ENCODE measurements at regions not wholly inside any gene's neighbourhood (a gene's known extent, or its start where the extent isn't known, plus 50 kb on each side); places are given as distances from the start of the nearest gene placed in this dataset.

- no peak for TF ChIP-seq POLR2A (IDR thresholded peaks at IDR 0.05)
- no peak for TF ChIP-seq POLR2AphosphoS5 (IDR thresholded peaks at IDR 0.05)
- no peak for TF ChIP-seq CTCF (IDR thresholded peaks at IDR 0.05)
- H3K27me3 ChIP-seq (replicated peaks; ENCODE audit: insufficient read depth), result no peaks in the 10 kb centered on the region
Observed at GRCh38 chr6:17006543-17006942, 95.3 kb upstream of the STMND1 start.

GRCh38 chr6:17004269-17004668, 97.6 kb upstream of the STMND1 start:
- no peak for DNase-seq (ENCODE audit: low spot score)
- WGBS, result 62% methylated on average over 1 of the region's 1 CpG
- no peak overlapping the region for H3K4me3 ChIP-seq
- H3K4me1 ChIP-seq (replicated peaks), result no peaks in the 10 kb centered on the region
- no peak overlapping the region for H3K27ac ChIP-seq
- no peaks in the 10 kb centered on the region for H3K27me3 ChIP-seq (replicated peaks; ENCODE audit: insufficient read depth)
- H3K9me3 ChIP-seq, result no peaks in the 10 kb centered on the region
- intact Hi-C loops (cut with DNase I), result no loop called here
- TF ChIP-seq POLR2A (IDR thresholded peaks at IDR 0.05) (no peak), POLR2AphosphoS5 (IDR thresholded peaks at IDR 0.05) (no peak), CTCF (IDR thresholded peaks at IDR 0.05) (no peak)
- no peaks in the 10 kb centered on the region for H3K36me3 ChIP-seq

More at GRCh38 chr6:17006543-17006942, 95.3 kb upstream of the STMND1 start:
- no peaks in the 10 kb centered on the region for H3K36me3 ChIP-seq
- no peak overlapping the region for H3K4me3 ChIP-seq
- 89% methylated on average over 4 of the region's 4 CpGs for WGBS
- H3K4me1 ChIP-seq (replicated peaks), result no peaks in the 10 kb centered on the region
- intact Hi-C loops (cut with DNase I), result no loop called here
- no peaks in the 10 kb centered on the region for H3K9me3 ChIP-seq
- no peak for DNase-seq (ENCODE audit: low spot score)
- H3K27ac ChIP-seq, result no peak overlapping the region

GRCh38 chr6:17002123-17002522, 99.7 kb upstream of the STMND1 start:
- Histone ChIP-seq H3K9me3 (no peaks in the 10 kb centered on the region), H3K4me1 (replicated peaks) (no peaks in the 10 kb centered on the region), H3K36me3 (no peaks in the 10 kb centered on the region), H3K4me3 (no peak overlapping the region), H3K27ac (no peak overlapping the region), H3K27me3 (replicated peaks; ENCODE audit: insufficient read depth) (no peaks in the 10 kb centered on the region)
- 83% methylated on average over 2 of the region's 2 CpGs for WGBS
- intact Hi-C loops (cut with DNase I), result no loop called here
- TF ChIP-seq CTCF (IDR thresholded peaks at IDR 0.05) (no peak), POLR2AphosphoS5 (IDR thresholded peaks at IDR 0.05) (no peak), POLR2A (IDR thresholded peaks at IDR 0.05) (no peak)
- no peak for DNase-seq (ENCODE audit: low spot score)

- no peaks in the 10 kb centered on the region for H3K36me3 ChIP-seq
- no peak overlapping the region for H3K4me3 ChIP-seq
- no peaks in the 10 kb centered on the region for H3K27me3 ChIP-seq (replicated peaks; ENCODE audit: insufficient read depth)
- no peak for DNase-seq (ENCODE audit: low spot score)
- H3K9me3 ChIP-seq, result no peaks in the 10 kb centered on the region
- H3K4me1 ChIP-seq (replicated peaks), result no peaks in the 10 kb centered on the region
- TF ChIP-seq POLR2AphosphoS5 (IDR thresholded peaks at IDR 0.05), result no peak
- TF ChIP-seq POLR2A (IDR thresholded peaks at IDR 0.05), result no peak
- no peak for TF ChIP-seq CTCF (IDR thresholded peaks at IDR 0.05)
- intact Hi-C loops (cut with DNase I), result no loop called here
- H3K27ac ChIP-seq, result no peak overlapping the region
- 83% methylated on average over 1 of the region's 1 CpG for WGBS
Observed at GRCh38 chr6:17001188-17001587, 100.7 kb upstream of the STMND1 start.

DNA sequence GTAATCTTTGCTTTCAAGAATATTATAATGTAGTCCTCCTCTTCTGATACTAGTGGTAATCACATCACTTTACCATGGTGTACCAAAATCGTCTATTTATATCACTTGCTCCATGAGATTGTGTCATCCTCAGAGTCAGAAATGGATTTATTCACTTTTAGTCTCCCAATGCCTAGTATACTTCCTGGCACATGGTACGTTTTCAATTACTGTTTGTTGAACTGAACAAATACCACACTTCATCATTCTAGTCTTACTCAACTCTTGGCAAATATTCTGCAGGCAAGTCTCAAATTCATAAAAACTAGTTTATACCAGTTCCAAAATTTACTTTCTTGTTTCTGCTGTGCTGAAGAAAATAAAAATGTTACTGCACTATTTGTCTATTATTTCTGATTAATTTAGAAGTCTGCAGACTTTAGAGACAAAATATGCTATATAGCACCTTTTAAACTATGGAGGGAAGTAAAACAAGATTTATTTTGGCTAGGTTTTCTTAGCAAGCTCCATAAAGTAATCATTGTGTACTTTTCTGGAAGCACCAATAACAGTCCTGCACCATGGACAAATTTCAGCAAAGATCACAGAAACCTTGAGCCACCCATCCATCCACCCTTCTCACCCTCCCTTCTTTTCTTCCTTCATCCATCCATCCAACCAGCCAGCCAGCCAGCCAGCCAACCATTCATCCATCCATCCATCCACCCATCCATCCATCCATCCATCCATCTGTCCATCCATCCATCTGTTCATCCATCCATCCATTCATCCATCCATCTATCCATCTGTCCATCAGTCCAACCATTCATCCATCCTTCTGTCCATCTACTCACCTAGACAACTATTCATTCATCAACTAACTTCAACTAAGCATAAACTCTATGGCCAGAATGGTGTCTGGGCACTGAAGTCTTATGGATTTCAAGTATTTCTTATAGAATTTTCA, 102.1 kb upstream of the STMND1 start:
- DNase-seq (ENCODE audit: low spot score), result peak; percentile 49
- TF ChIP-seq POLR2A (IDR thresholded peaks at IDR 0.05) (no peak), POLR2AphosphoS5 (IDR thresholded peaks at IDR 0.05) (peak; percentile 90), CTCF (IDR thresholded peaks at IDR 0.05) (no peak)
- no peaks in the 10 kb centered on the region for H3K4me1 ChIP-seq (replicated peaks)
- no peak overlapping the region for H3K4me3 ChIP-seq
- H3K9me3 ChIP-seq, result no peaks in the 10 kb centered on the region
- WGBS, result 12% methylated on average over 2 of the region's 2 CpGs
- H3K27ac ChIP-seq, result peak overlapping the region; percentile 37 to 48
- intact Hi-C loops (cut with DNase I), result no loop called here
- no peaks in the 10 kb centered on the region for H3K36me3 ChIP-seq
- no peaks in the 10 kb centered on the region for H3K27me3 ChIP-seq (replicated peaks; ENCODE audit: insufficient read depth)

Measured in prostate gland (tissue), 2 donors.